SJCRH30 (cell line): ENCODE measurements at regions not wholly inside any gene's neighbourhood (a gene's known extent, or its start where the extent isn't known, plus 50 kb on each side); places are given as distances from the start of the nearest gene placed in this dataset.

Experiments
- DNase-seq, 2 experiments: peaks; one replicate each; pipeline ENCODE4 v3.0.0-alpha.2; 2015 to 2020
- H3K27ac ChIP-seq: fragments of 250-450 bp; sonication (Bioruptor Pico); 2 replicates; pipeline ENCODE4 v1.5.1; 2020; ENCODE audit warnings: mild to moderate bottlenecking, moderate library complexity
- H3K27me3 ChIP-seq: fragments of 250-450 bp; sonication (Bioruptor Pico); 2 replicates; pipeline ENCODE4 v1.5.1; 2020; ENCODE audit warnings: mild to moderate bottlenecking, moderate library complexity
- H3K36me3 ChIP-seq: fragments of 250-450 bp; sonication (Bioruptor Pico); 2 replicates; pipeline ENCODE4 v1.5.1; 2020; ENCODE audit warnings: mild to moderate bottlenecking, moderate library complexity
- H3K4me1 ChIP-seq: fragments of 250-450 bp; sonication (Bioruptor Pico); 2 replicates; pipeline ENCODE4 v1.5.1; 2020; ENCODE audit warnings: mild to moderate bottlenecking, moderate library complexity
- H3K4me3 ChIP-seq: fragments of 250-450 bp; sonication (Bioruptor Pico); 2 replicates; pipeline ENCODE4 v1.5.1; 2020; ENCODE audit warnings: mild to moderate bottlenecking, moderate library complexity
- H3K9me3 ChIP-seq: fragments of 250-450 bp; sonication (Bioruptor Pico); replicated peaks from 2 replicates; pipeline ENCODE4 v1.5.1; 2020; ENCODE audit warnings: mild to moderate bottlenecking, moderate library complexity

DNA sequence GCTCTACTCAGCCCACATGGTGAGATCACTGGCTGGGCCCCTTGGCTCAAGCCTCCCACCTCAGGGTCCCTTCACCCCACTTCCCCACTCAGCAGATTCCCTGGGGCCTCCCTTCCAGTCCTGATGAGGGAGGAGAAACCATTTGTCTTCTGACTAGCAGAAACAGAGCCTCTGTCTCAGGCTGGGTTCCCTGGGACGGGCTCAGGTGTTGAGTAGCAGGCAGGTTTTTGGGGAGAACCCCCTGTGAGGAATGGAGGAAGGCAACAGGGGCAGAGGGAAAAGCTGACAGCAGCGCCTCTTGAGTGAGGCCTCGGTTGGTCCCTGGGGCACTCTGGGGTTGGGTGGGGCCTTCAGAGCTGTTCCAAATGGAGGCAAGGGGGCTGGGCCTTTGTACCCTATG is 452.2 kb downstream of the TSHZ3 start:
- Histone ChIP-seq H3K27me3 (no peaks in the 10 kb centered on the region), H3K36me3 (no peaks in the 10 kb centered on the region), H3K4me1 (peaks cover 22% of the 10 kb centered on the region), H3K27ac (peak overlapping the region; percentile 82), H3K4me3 (no peak overlapping the region), H3K9me3 (no peaks in the 10 kb centered on the region)
- DNase-seq: no peak

DNA sequence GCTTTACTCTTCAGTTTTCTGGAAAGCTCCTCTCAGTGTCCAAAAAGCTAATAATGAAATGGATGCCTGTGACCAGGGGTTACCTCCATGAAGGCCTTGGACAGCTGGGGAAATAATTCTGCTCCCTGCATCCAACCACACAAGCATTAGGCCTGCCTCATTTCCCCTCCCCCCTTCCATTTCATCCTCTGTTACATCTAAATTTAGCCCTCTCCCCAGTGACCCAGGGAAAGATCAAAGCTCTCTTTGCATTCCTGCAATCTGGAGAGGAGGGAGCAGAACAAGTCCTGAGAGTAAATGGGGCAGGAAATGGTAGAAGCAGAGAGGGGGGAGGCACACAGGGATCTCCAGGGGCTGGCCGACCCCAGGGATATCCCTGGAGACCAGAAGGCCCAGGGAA is 452.7 kb downstream of the TSHZ3 start:
- peak overlapping the region; percentile 82 for H3K27ac ChIP-seq
- peaks cover 22% of the 10 kb centered on the region for H3K4me1 ChIP-seq
- no peak overlapping the region for H3K4me3 ChIP-seq
- no peaks in the 10 kb centered on the region for H3K9me3 ChIP-seq
- DNase-seq: peak; percentile 94 to 99
- H3K27me3 ChIP-seq: no peaks in the 10 kb centered on the region
- no peaks in the 10 kb centered on the region for H3K36me3 ChIP-seq

GRCh38 chr19:30895946-30896345 is 453.3 kb downstream of the TSHZ3 start:
- peak overlapping the region; percentile 82 for H3K27ac ChIP-seq
- no peaks in the 10 kb centered on the region for H3K9me3 ChIP-seq
- no peak for DNase-seq
- H3K27me3 ChIP-seq: no peaks in the 10 kb centered on the region
- peaks cover 22% of the 10 kb centered on the region for H3K4me1 ChIP-seq
- H3K36me3 ChIP-seq: no peaks in the 10 kb centered on the region
- no peak overlapping the region for H3K4me3 ChIP-seq

DNA sequence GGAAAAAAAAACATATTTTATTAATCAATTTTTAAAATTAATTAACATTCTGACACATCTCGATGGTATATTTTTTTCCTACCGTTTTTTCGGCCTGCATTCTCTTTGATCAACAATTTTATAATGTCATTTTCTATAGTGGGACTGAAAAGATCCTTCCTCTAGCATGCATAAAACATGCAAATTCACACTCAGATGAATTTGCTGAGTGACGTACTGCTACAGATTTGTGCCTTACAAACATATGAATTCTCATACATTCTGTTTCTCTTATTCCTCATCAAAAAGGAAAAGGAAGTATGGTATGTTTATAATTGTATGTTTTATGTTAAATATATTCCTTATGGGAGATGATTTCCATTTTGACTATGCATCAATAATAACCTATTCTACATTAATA is 458.2 kb downstream of the TSHZ3 start:
- Histone ChIP-seq H3K27me3 (no peaks in the 10 kb centered on the region), H3K4me1 (peaks cover 11% of the 10 kb centered on the region), H3K36me3 (no peaks in the 10 kb centered on the region), H3K9me3 (no peaks in the 10 kb centered on the region), H3K4me3 (no peak overlapping the region), H3K27ac (no peak overlapping the region)
- DNase-seq: no peak

- no peak overlapping the region for H3K4me3 ChIP-seq
- H3K27me3 ChIP-seq: no peaks in the 10 kb centered on the region
- H3K9me3 ChIP-seq: no peaks in the 10 kb centered on the region
- H3K4me1 ChIP-seq: 0 out of 2 replicates have a peak, but pooled peaks cover 4% of the 10 kb centered on the region
- H3K36me3 ChIP-seq: no peaks in the 10 kb centered on the region
- no peak overlapping the region for H3K27ac ChIP-seq
- DNase-seq: no peak
Measured at GRCh38 chr19:30890033-30890432, 459.2 kb downstream of the TSHZ3 start.

DNA sequence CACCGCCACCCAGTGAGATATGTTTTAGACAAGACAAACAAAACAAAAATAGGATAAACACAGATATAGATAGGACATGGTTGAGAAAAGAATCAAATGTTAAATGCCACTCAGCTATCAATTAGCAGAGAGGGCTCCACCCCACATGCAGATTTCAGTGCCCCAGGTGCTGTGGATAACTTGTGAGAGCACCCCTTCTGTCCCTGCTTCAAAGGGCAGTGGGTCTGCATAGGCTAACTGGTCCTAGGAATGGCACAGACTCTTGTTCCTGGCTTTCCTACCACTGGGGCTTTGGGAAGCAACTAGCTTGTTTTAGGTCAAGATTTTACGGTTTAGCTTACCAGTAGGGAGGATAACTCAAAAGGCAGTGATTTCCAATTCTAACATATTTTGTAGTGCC is 460.3 kb downstream of the TSHZ3 start:
- DNase-seq: no peak
- H3K4me3 ChIP-seq: no peak overlapping the region

DNA sequence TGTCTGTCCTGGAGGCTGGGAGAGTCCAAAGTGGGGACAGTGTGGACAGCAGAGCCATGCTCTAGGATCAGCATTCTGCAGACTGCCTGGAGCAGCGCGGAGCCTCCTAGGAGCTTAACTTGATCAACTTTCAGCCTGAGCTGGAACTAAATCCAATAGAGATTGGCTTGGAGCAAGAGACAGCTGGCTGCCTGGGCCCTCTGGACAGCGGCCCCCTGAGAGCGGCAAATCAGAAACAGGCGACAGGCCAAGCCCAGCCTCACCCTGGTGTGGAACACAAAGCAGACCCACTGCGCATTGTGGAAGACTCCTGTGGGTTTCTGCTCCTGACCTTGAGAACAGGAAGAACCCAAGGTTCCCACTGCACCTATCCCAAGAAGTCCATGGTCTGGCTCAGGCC is 462.2 kb downstream of the TSHZ3 start:
- no peak overlapping the region for H3K4me3 ChIP-seq
- no peaks in the 10 kb centered on the region for H3K36me3 ChIP-seq
- H3K27me3 ChIP-seq: no peaks in the 10 kb centered on the region
- no peaks in the 10 kb centered on the region for H3K9me3 ChIP-seq
- 0 out of 2 replicates have a peak, but pooled peaks cover 4% of the 10 kb centered on the region for H3K4me1 ChIP-seq
- H3K27ac ChIP-seq: no peak overlapping the region
- peak in 1 of 2 experiments; percentile 49 for DNase-seq

More for the DNA sequence above, 460.3 kb downstream of the TSHZ3 start:
- no peaks in the 10 kb centered on the region for H3K9me3 ChIP-seq
- H3K36me3 ChIP-seq: no peaks in the 10 kb centered on the region
- no peak overlapping the region for H3K27ac ChIP-seq
- H3K4me1 ChIP-seq: 0 out of 2 replicates have a peak, but pooled peaks cover 4% of the 10 kb centered on the region
- no peaks in the 10 kb centered on the region for H3K27me3 ChIP-seq

GRCh38 chr19:30886222-30886621 is 463.0 kb downstream of the TSHZ3 start:
- DNase-seq: no peak
- Histone ChIP-seq H3K27ac (no peak overlapping the region), H3K36me3 (no peaks in the 10 kb centered on the region), H3K9me3 (no peaks in the 10 kb centered on the region), H3K4me1 (0 out of 2 replicates have a peak, but pooled peaks cover 4% of the 10 kb centered on the region), H3K4me3 (no peak overlapping the region), H3K27me3 (no peaks in the 10 kb centered on the region)

DNA sequence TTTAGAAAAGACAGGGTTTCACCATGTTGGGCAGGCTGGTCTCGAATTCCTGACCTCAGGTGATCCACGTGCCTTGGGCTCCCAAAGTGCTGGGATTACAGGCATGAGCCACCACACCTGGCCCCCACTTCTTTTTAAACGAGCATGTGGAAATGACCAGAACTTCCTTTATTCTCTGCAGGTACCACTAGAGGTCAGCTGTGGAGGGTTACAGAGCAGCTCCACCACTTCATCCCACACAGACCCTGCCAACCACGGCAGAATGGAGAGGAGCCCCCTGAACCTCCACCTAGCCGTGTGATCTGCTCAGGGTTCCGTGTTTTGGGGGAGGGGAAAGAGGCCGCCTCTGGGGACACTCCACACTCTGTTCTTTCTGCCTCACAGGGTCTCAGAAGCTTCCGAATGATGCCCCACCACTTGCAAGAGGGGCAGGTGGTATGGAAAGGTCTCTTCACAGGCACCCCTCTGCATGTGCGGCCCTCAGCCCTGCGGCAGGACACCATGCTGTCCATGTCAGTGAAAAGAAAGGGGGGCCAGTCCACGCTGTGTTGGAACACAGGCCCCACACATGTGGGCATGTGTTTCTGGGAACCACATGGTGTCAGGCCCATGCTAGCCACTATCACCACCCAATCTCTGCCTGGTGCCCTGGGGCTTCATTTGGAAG is 465.0 kb downstream of the TSHZ3 start:
- no peak overlapping the region for H3K27ac ChIP-seq
- 0 out of 2 replicates have a peak, but pooled peaks cover 4% of the 10 kb centered on the region for H3K4me1 ChIP-seq
- H3K27me3 ChIP-seq: no peaks in the 10 kb centered on the region
- H3K9me3 ChIP-seq: no peaks in the 10 kb centered on the region
- no peak overlapping the region for H3K4me3 ChIP-seq
- H3K36me3 ChIP-seq: no peaks in the 10 kb centered on the region
- DNase-seq: no peak

- Histone ChIP-seq H3K36me3 (no peaks in the 10 kb centered on the region), H3K9me3 (no peaks in the 10 kb centered on the region), H3K4me3 (no peak overlapping the region), H3K27me3 (no peaks in the 10 kb centered on the region), H3K27ac (no peak overlapping the region), H3K4me1 (0 out of 2 replicates have a peak, but pooled peaks cover 4% of the 10 kb centered on the region)
- no peak for DNase-seq
Measured at GRCh38 chr19:30883071-30883470, 466.2 kb downstream of the TSHZ3 start.

- H3K36me3 ChIP-seq: no peaks in the 10 kb centered on the region
- no peaks in the 10 kb centered on the region for H3K9me3 ChIP-seq
- H3K4me3 ChIP-seq: no peak overlapping the region
- no peaks in the 10 kb centered on the region for H3K27me3 ChIP-seq
- DNase-seq: no peak
- H3K4me1 ChIP-seq: 0 out of 2 replicates have a peak, but pooled peaks cover 4% of the 10 kb centered on the region
- no peak overlapping the region for H3K27ac ChIP-seq
Measured at GRCh38 chr19:30882411-30883005, 466.7 kb downstream of the TSHZ3 start.

GRCh38 chr19:30881930-30882329 is 467.3 kb downstream of the TSHZ3 start:
- Histone ChIP-seq H3K4me1 (0 out of 2 replicates have a peak, but pooled peaks cover 3% of the 10 kb centered on the region), H3K9me3 (no peaks in the 10 kb centered on the region), H3K27me3 (no peaks in the 10 kb centered on the region), H3K36me3 (no peaks in the 10 kb centered on the region), H3K4me3 (no peak overlapping the region), H3K27ac (no peak overlapping the region)
- DNase-seq: no peak

- Histone ChIP-seq H3K4me3 (no peak overlapping the region), H3K4me1 (no peaks in the 10 kb centered on the region), H3K27me3 (no peaks in the 10 kb centered on the region), H3K36me3 (no peaks in the 10 kb centered on the region), H3K9me3 (no peaks in the 10 kb centered on the region), H3K27ac (no peak overlapping the region)
- no peak for DNase-seq
Measured at GRCh38 chr19:30881281-30881680, 468.0 kb downstream of the TSHZ3 start.

DNA sequence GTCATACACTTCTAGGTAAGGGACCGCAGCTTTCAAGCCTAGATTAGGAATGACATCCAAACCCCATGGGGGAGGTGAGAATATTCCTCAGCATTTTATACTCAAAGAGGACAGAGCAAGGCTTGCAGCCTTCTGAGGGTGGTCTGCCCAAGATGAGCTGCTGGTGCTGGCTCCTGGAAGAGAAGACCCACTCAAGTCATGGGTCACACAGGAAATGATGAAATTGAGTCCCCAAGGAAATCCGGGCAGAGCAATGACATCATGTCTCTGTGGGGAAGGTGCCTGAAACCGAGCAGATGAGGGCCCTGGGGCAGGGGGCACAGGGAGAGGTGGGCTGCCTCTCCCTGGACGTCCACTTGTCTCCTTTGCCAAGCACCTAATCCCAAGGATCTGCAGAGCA is 468.7 kb downstream of the TSHZ3 start:
- Histone ChIP-seq H3K9me3 (no peaks in the 10 kb centered on the region), H3K36me3 (no peaks in the 10 kb centered on the region), H3K27ac (no peak overlapping the region), H3K4me1 (no peaks in the 10 kb centered on the region), H3K27me3 (no peaks in the 10 kb centered on the region), H3K4me3 (no peak overlapping the region)
- DNase-seq: no peak

- H3K4me3 ChIP-seq: no peak overlapping the region
- no peaks in the 10 kb centered on the region for H3K4me1 ChIP-seq
- no peaks in the 10 kb centered on the region for H3K36me3 ChIP-seq
- H3K27ac ChIP-seq: no peak overlapping the region
- DNase-seq: no peak
- no peaks in the 10 kb centered on the region for H3K9me3 ChIP-seq
- no peaks in the 10 kb centered on the region for H3K27me3 ChIP-seq
Measured at GRCh38 chr19:30880151-30880550, 469.1 kb downstream of the TSHZ3 start.

DNA sequence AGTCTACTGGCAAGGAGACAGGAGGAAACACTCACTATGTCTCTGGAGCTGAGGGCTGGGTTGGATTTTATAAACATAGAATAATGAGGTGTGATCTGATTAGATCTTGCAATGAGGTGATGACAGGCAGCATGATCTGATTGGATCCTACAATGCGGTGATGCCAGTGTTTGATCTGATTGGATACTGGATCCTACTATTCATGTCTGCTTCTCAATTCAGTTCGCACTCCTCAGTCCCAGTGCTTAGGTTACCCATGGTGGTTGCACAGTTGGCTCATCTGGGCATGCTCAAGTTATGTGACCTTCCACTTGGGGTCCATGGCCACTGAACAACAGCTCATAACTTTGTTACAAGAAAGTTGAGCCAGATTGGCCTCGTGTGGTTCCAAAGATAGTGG is 469.5 kb downstream of the TSHZ3 start:
- Histone ChIP-seq H3K27ac (no peak overlapping the region), H3K4me1 (no peaks in the 10 kb centered on the region), H3K9me3 (no peaks in the 10 kb centered on the region), H3K27me3 (no peaks in the 10 kb centered on the region), H3K4me3 (no peak overlapping the region), H3K36me3 (no peaks in the 10 kb centered on the region)
- no peak for DNase-seq
